DMS53 treated with DMSO at 0.1 percent for 48 hours (cell line): ENCODE measurements at regions not wholly inside any gene's neighbourhood (a gene's known extent, or its start where the extent isn't known, plus 50 kb on each side); places are given as distances from the start of the nearest gene placed in this dataset.
"Not testable (repeated sequence)": the region's sequence is repeated elsewhere in the genome, so short reads cannot be mapped to it uniquely, and the experiment has no call there.

ENCODE experiments used
- DNase-seq: peaks from one replicate; lab custom pipeline; 2025; ENCODE audit not compliant: unreplicated experiment; lab: John Stamatoyannopoulos, UW

GRCh38 chr17:64785011-64785421, 122.9 kb upstream of the SMURF2 start:
- no peak for DNase-seq

- no peak for DNase-seq
Measured at GRCh38 chr17:64784353-64785010, 122.4 kb upstream of the SMURF2 start.

DNA sequence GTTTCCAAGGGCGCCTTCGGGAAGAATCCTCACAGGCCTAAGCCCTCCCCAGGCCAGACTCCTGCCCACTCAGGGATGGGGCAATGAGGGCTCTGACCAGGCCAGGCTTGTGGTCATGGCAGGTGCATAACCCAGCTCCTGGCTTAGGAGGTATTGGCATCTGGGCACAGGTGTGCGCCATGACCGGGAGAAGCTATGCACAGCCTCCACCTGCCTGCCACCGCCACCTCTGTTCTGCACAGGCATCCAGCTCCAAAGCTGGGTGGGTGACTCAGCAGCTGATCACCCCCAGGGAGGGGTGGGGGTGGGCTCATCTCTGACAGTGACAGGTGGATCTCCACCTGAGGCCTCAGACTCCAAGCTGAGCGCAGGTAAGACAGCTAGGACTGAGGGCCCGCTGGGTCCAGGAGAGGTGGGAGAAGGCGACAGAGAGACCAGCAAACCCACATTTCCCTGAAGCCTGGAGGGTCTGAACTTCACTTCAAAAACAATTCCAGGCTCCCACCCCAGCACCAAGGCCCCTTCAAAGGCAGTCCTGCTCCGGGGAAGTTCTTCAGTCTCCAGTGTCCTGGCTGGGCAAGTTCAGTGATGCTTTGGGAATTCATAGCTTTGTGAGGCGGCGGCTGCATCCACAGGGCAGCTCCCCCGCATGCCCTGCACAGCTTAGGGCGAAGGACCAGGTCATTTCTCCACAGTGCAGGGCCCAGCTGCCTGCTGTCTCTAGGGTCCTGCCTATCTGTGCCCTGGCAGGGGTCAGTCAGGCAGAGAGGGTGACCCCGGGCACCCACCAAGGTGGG, 121.6 kb upstream of the SMURF2 start:
- no peak for DNase-seq

DNA sequence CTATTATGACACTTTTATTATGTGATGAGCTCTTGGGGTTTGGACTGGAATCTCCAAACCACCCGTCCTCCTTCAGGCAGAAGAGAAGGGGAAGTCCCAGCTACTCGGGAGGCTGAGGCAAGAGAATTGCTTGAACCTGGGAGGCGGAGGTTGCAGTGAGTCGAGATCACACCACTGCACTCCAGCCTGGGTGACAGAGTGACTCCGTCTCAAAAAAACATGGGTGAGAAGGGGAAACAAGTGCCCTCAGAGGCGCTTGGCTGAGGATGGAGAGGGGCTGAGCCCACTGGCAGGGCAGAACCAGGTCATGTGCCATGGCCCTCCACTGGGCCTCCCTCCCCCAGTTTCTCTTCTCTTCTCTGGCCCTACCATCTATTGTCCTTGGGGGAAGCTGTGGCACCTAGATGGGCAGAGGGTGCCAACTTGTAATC, 120.9 kb upstream of the SMURF2 start:
- no peak for DNase-seq

DNA sequence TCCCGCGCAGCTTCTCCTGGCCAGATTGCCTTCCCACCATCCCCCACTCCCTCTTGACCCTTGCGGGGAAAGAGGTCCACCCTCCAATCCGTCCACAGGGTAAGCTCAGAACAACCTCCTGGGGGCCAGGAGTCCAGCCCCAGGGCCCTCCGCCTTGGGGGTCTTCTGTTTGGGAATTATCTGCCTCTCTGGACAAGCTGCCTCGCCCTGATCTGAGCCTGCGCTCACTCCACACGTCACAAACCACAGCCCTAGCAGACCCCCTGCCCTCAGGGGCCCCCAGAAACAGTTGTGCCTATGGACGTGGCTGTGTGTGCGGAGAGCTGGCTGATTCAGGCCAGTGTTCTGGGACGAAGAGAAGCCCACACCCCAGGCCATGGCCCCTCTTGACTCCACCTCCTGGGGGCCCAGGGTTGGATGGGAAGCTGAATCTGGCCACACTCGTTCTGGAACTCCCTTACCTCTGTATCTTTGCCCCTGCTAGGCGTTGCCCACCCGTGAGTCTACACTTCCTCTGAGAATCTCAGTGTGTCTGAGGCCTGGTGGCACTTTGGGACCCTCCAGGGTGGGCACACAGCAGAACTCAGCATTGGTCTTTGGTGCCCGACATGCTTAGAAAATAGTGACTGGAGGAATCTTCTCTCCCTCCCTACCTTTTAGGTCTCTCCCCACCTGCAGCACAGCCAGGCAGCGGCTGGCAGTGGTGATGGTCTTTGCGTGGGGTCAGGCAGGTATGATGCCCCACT, 119.9 kb upstream of the SMURF2 start:
- no peak for DNase-seq

GRCh38 chr17:64781014-64781756, 119.1 kb upstream of the SMURF2 start:
- DNase-seq = peak; percentile 8

DNA sequence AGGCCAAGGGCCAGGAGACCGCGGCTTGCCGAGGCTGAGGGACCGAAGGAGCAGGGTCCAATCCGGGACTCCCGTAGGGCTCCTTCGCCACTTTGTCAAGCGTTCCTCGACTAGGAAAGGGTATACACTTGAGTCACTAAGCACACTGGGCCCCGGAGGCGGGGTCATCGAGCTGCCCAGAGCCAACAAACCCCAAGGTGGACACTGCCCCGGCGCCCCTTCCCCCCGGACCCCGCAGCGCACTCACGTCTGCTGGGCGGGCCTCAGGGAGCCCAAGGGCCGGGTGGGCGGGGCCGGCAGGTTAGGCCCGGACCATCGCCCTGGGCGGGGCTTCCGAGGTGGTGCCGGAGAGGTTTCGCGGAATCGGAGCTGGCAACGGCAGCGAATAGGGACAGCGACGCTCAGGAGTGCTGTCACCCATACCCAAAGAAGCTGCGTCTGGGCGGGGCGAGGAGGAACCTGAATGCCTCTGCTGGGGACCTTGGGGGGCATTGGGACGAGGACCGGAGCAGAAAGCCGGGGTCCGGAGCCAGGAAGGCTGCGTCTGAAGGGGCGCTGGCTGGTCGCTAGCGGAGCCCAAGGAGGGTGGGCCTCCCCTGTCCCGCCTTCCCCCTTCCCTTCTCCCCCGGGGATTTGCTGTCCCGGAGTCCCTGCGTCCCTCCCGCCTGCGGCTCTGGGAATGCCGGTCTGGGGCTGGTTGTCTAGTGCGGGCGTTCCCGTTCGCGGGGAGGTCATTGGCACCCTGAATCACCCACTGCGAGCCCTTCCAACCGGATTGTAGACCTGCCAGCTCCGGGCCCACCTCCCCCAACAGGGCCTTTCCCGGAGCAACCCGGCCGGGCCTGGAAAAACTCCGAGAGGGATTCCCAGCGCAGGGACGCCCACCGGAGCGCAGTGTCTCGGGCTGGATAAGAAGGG, 118.2 kb upstream of the SMURF2 start:
- peak; percentile 68 for DNase-seq

- DNase-seq = peak; percentile 5
Measured at GRCh38 chr17:64779376-64780095, 117.4 kb upstream of the SMURF2 start.

DNA sequence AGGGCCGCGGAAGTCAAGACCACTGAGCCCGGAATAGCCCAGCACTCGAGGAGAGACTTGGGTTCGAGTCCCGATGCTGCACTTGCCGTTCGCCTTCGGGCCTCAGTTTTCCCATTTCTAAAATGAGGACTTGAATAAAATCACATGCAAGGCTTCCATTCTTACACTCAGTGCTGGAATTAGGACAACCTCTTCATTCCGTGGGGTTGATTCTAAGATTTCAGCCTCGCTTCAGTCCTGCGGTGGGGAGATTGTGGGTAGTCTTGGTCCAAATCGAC, 116.9 kb upstream of the SMURF2 start:
- DNase-seq = not testable (repeated sequence)

DNA sequence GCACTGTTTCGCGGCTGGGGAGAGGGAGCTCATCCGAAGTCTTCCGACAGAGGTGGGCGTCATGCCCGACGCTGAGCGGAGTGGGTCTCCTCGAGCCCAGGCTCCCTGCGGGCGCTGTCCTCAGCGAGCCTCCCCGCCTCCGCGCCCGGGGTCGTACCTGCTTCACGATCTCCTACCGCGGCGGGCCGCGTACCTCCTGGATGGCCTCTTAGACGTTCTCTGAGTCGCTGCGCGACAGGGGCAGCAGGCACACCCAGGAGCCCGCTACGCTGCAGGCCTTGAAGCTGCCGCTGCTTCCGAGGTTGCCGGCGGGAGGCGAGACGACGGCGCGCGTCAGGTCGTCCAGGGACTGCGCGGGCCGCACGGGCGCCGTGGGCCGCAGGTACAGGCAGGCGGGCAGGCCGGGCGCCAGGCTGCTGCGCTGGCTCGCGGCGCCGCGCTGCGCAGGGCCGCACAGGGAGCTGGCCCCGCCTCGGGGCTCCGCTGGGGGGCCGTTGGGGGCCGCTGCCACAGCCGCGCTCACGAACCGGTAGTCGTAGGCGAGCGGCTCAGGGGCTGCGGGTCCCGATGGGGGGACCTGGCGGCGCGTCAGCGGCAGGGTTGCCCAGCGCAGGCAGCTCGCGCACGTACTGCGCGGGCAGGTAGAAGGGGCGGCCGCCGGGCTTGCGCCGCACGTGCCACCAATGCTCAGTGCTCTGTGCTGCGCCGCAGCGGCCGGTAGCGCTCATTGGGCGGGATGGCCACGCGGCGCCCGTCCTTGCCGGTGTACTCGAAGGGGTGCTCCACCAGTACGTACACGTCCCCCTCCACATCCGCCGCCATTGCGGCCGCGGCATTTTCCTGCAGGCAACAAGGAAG, 116.4 kb upstream of the SMURF2 start:
- DNase-seq = peak; percentile 70

- peak; percentile 34 for DNase-seq
Measured at GRCh38 chr17:64777415-64778239, 115.5 kb upstream of the SMURF2 start.

DNA sequence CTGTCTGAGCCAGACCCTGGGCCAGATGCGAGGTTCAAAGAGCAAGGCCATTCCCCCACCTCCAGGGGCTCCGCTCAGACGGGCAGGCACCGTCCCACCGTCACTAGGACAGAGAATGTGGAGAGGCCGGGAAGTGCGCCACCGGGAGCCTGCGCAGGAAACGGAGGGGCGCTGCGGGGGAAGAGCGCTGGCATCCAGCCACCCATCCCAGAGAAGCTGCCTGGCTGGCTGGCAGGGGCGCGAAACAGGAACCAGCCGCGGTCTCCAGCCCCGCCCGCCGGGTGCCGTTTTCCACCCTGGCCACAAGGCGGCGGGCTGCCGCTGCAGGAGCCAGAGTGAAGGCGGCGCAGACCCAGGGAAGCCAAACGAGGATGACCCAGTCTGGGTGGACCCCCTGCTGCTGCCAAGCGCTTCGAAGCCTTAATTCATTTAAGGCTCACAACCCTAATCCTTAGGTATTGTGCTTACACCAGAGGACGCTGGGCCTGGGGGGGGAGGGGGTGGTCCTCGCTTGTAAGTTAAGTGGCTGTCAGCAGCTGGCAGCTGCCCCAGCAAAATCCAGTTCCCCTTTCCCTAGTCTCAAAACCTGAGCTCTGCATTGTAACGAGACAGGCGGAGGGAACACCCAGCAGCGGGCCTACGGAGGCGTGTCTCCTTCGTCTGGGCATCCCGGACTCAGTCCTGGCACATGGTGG, 114.8 kb upstream of the SMURF2 start:
- peak; percentile 60 for DNase-seq

DNA sequence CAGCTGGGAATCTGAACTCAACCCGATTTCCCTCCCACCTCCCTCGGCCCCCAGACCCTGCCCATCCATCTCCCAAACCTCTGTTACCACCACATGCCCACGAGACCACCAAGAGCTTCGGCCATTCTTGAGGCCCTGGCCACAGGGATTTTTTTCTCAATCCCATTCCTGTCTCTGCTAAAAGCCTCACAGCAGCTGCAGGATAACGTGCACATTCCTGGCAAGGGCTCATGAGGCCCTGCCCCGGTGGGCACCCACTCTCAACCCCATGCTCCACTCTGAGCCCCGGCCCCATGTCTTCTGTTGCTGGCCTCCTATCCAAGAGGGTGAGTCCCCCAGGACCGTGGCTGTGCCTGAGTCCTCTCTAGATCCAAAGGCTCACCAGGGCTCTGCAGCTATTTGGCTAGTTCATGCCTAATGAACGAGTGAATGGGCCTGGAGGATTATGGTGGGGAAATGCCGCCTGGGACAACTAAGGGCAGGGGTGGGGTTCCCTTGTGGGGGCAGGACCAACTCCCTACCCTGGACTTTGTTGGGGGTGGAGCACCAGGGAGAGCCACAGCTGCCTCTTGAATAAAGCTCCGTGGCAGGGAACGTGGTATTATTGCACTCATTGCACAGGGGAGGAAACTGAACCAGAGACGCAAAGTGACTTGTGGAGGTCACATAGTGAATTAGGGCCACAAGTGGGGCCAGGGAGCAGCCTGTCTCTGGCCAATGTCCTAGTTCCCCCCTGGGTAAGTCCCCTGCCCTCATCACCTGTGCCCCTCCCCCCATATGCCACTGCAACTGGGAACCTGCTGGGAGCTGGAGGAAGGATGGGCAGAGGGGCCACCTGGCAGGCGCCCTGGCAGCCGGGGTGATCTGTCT, 113.8 kb upstream of the SMURF2 start:
- DNase-seq = no peak

DNA sequence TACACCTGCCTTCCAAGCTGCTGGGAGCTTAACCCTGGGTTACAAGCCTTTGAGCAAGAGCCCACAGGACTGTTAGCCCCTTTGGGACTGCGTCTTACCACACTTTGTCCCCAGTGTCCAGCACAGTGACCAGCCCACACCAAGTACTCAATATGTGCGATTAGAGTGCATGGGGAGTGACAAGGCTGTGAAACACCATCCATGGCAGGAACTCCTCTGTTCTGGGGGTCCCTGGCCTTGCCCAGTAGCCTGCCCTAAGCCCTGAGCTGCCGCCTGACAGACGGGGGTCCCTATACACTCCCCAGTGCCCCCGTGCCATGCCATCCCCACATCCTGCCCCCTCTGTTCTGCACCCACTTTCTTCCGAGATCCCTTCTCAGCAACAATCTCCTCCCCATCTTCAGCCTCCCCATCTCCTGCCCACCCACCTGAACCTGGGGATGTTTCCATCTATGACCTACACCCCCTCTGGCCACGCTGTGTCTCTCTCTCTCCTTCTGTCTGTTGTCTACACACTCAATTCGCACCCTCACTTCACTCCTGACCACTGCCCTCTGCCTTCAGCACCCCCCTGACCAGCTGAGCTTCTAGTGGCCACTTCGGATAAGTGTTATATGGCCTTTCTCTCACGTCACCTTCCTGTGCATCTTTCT, 112.9 kb upstream of the SMURF2 start:
- no peak for DNase-seq

- DNase-seq = peak; percentile 69
Measured at GRCh38 chr17:64773836-64774761, 112.0 kb upstream of the SMURF2 start.
